Right renal cortex interstitium (tissue), 3 donors: ENCODE measurements at regions not wholly inside any gene's neighbourhood (a gene's known extent, or its start where the extent isn't known, plus 50 kb on each side); places are given as distances from the start of the nearest gene placed in this dataset.

ENCODE experiments used
- DNase-seq, 3 donors: peaks; one replicate each; pipeline ENCODE4 v3.0.0-alpha.2; 2013; ENCODE audit warnings: low read depth in 3 of 3, low spot score in 2 of 3

DNA sequence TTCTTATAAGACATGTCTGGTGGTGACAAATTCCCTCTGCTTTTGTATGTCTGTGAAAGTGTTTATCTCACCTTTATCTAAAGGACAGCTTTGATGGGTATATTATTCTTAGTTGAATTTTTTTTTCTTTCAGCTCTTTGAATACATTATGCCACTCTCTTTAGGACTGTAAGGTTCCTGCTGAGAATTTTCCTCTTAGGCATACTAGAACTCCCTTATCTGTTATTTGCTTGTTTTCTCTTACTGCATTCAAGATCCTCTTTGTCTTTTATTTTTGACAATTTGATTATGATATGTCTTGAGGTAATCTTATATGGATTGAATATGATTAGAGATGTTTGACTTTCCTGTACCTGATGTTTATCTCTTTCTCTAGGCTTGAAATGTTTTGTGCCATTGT lies 1328.4 kb downstream of the PCDH9 start:
- no peak for DNase-seq

GRCh38 chr13:65894049-65894448 lies 1336.1 kb downstream of the PCDH9 start:
- no peak for DNase-seq

DNA sequence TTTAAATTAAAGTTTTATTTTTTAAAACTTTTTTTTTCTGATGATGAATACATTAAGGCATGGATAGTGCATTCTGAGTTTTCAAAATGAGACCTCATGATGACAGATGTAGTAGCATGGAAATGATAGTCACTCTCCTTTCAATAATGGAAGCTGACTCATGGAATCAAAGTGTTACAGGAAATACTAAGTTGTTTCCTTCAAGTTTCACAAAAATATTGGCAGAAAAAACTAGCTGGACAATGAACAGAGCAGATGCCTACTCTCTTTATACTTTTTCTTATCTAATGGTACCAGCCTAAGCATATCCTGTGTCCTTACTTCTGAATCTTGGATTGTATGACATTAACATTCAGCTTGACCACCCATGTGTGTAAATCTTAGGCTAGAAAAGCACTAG lies 1337.3 kb downstream of the PCDH9 start:
- no peak for DNase-seq

DNA sequence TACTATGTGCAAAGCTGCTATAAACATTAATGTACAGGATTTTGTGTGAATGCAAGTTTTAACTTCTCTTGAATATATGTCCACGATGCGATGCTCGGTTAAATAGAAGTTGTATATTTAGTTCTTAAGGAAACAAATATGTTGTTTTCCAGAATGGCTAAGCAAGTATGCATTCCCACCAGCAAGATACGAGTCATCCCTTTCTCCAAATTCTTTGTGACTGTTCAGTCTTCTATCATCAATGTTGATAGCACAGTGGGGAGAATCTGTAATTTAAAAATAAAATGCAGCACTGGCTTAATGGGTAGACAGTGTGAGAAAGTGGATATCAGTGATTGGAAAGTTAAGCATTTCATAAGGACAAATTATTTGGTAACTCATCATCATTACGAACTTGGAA lies 1340.8 kb downstream of the PCDH9 start:
- no peak for DNase-seq

GRCh38 chr13:65882810-65883209 lies 1347.3 kb downstream of the PCDH9 start:
- DNase-seq: no peak

DNA sequence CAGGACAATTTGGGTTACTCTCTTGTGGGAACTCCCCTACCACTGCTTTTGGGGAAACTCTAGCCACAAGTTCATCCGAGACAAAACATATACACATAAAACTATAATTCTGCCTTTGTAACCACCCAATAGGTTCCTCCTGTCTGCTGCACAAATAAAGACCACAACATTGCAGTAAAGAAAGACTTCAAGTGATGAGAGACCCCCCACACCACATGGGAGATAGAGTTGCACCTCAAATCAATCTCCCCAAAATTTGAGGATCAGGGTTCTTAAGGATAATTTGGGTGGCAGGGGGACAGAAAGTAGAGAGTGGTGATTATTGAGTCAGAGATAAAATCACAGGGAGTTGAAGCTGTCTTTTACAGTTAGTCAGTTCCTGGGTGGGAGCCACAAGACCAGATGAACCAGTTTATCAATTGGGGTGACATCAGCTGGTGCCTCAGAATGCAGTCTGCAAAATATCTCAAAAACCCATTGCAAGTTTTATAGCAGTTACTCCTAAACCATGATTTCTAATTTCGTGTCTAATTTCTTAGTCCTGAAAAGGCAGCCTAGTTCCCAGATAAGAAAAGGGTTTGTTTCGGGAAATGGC lies 1348.5 kb downstream of the PCDH9 start:
- DNase-seq: no peak

- no peak for DNase-seq
These were observed 1355.1 kb downstream of the PCDH9 start for GRCh38 chr13:65875031-65875430.

DNA sequence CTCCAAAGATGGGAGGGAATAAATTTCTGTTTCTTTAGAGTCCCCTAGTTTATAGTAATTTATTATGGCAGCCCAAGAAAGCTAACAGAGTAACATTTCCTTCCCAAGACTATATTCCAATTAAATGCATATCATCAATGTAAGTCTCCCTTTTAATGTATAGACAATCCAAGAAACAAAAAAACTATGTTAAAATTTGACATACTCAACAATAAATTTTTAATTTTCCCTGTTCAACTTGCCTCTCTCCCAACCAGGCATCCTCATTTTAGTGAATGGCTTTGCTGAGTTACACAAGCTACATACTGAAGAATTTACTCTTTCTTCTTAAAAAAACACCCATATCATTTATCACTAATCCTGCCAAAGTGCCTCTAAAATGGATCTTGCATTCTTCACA lies 1357.7 kb downstream of the PCDH9 start:
- DNase-seq: no peak

- DNase-seq: no peak
These were observed 1361.3 kb downstream of the PCDH9 start for GRCh38 chr13:65868884-65869283.

DNA sequence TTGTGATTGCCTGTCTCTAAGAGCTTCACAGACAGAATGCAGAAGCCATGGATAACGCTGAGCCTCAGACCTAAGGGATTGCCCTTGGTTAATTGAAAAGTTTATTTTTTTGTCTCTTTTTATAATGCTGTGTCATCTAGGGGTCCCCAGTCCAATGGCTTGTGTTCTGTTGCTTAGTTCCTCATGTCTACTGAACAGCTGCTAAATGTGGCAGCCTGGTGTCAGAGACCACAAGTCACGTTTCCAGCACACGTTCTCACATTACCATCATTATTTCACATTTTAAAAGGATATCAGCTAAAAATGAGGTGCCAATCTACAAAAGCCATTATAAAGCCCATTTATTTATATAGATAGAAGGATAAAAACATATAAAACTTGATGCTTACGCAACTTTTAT lies 1362.0 kb downstream of the PCDH9 start:
- DNase-seq: no peak

- no peak for DNase-seq
These were observed 1364.0 kb downstream of the PCDH9 start for GRCh38 chr13:65866138-65866537.

DNA sequence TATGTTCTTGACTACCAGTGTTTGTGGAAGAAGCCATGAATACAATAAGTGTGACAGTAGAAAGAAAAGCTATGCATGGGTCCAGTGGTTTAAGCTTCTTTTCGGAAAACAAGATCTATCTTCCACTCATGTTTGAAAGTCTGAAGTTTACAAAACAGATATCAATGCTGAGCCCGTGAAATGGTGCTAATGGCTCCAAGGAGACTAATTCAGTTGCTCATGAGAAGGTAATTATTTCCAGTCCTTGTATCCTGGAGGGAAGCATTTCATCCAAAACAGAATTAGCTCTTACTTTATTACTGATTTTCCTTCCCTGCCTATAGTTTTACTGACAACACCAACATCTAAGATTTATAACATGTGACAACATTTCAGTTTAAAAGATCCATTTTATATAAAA lies 1364.9 kb downstream of the PCDH9 start:
- DNase-seq: no peak

DNA sequence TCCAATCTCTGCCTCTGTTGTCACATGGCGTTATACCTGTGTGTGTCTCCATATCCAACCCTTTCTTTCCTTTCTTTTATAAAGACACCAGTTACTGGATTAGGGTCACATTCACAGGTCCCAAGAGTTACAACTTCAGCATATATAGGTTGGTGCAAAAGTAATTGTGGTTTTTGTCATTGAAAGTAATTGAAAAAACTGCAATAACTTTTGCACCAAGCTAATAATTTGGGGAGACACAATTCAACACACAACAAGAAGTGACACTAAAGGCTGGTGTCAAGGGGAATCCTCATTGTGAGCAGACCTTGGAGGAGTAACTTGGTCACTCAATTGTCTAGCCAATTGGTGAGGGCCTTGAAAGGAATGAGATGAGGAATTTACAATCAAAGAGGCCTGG lies 1366.1 kb downstream of the PCDH9 start:
- no peak for DNase-seq

DNA sequence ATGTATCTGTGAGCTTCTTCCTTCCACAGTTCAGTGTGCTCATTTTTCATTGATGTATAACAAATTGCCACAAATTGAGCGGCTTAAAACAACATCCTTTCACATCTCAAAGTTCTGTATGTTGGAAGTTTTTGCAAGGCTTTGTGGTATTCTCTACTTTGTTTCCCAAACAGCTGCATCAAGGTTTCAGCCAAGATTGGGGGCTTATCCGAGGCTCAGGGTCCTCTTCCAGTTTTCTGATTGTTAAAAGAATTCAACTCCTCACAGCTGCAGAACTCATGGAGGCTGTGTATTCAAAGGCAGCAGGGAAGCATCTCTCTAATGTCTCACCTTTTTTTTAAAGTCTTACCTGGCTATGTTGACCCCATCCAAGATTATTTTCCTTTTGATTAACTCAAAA lies 1369.8 kb downstream of the PCDH9 start:
- DNase-seq: no peak

- no peak for DNase-seq
These were observed 1372.1 kb downstream of the PCDH9 start for GRCh38 chr13:65857942-65858565.

GRCh38 chr13:65856431-65856830 lies 1373.7 kb downstream of the PCDH9 start:
- DNase-seq: no peak

- DNase-seq: no peak
These were observed 1374.8 kb downstream of the PCDH9 start for GRCh38 chr13:65855242-65855805.

DNA sequence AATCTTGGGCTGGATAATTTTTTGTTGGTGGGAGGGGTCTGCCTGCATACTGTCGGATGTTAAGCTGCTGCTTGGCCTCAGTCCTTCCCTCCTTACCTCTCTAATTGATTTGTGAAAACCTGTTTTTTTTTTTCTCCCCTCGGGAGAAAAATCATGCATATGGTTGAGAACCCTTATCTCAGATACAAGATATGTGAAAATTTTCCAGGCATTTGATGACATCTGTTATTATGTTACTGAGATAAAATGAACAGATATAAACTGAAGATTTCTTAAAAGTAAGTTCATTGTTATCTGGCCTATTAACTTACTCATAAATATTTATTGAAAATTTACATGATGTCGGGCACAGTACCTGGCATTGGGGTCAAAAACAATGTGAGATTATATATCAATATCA lies 1375.7 kb downstream of the PCDH9 start:
- no peak for DNase-seq

DNA sequence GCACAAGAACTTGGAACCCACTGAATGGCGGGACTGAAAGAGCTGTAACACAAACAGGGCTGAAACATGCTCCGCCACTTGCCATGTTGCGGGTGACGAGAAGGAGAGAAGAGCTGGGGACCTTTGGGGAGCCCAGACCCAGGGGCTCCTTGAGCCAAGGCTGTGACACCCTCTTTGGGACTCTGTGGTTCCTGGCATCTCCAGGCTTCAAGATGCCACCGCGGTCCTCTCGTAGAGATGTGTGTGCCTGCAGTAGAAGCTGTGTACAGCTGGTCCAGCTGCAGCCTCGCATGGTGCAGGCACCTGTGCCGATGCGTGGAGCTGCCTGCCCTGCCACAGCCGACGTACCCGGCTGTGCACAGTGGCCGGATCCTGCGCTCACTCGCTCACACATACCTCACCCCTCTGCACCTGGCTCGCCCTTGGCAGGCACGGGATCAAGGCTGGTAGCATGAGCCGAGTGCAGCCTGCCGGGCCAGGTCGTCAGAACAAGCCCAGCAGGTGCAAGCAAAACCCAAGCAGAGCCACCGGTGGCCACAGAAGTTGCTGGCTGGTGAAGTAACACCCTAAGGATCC lies 1385.8 kb downstream of the PCDH9 start:
- no peak for DNase-seq

DNA sequence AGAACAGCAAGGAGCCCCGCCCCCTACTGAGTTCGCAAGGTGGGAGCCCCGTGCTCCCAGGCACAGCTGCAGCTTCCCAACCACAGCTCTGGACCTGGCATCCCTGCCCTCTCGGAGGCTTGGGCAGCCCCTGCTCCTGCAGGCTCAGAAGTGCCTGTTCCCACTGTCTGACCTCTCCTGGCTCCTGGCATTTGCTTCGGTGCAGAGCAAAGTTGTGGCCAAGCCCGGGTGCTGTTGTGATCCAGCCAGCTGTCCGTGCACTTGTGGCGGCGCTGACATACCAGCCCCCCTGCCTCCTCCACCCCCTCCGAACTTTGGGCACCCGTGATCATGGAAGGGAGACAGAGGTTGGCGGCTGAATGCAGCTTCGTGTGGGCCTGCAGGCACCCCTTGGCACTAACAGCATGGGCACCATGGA lies 1386.8 kb downstream of the PCDH9 start:
- no peak for DNase-seq

DNA sequence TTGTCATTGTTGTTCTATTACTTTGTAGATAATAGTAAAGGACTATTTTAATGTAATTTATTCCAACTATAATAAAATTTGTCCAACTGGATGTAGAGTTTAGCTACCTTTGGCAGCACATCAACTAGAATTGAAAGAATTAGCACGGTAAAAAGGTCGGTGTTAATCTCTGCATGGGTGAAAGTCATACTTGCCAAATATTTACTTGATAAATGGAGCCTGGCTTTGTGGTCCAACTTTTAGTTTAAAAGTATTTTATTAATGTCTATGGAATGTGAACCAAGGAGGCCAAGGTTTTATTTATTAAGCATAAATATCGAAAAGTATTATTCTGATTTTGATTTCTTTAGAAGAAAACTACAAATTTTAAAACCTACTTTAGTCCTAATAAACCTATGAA lies 1389.0 kb downstream of the PCDH9 start:
- DNase-seq: no peak

DNA sequence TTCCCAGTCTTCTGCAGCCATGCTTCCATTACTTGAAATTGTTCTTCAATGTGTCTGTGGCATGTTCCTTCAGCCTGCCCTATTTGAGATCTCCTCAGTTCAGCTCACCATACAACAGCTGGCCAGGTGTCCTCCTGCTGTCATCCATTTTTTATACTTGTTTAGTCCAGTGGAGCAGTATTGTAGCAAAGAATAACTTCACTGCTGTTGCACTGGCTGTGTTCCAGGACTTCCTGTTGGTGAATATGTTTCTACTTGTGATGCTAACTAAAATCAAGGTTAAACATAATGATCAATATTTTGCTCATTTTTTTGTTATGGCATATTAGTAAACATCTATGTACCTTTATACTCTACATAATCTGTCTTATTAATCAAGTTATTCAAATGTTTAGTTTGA lies 1394.1 kb downstream of the PCDH9 start:
- DNase-seq: no peak
